Endodermal cell (in vitro differentiated cells): ENCODE measurements at regions not wholly inside any gene's neighbourhood (a gene's known extent, or its start where the extent isn't known, plus 50 kb on each side); places are given as distances from the start of the nearest gene placed in this dataset.

Experiments used
- DNase-seq: peaks from one replicate; pipeline ENCODE4 v3.0.0-alpha.2; 2017
- H3K27ac ChIP-seq: 2 replicates; pipeline ENCODE4 v1.5.1; 2013; ENCODE audit warnings: mild to moderate bottlenecking, low read depth, low read length, moderate library complexity
- H3K27me3 ChIP-seq: 2 replicates; pipeline ENCODE4 v1.6.1; 2013; ENCODE audit warnings: mild to moderate bottlenecking, low read length, moderate library complexity; ENCODE audit not compliant: insufficient read depth, control insufficient read depth, poor library complexity, severe bottlenecking
- H3K36me3 ChIP-seq: 2 replicates; pipeline ENCODE4 v1.7.0; 2013; ENCODE audit warnings: mild to moderate bottlenecking, low read length, moderate library complexity; ENCODE audit not compliant: control insufficient read depth, insufficient read depth
- H3K4me1 ChIP-seq: one replicate; pipeline ENCODE4 v1.7.0; 2013; ENCODE audit warnings: low read length; ENCODE audit not compliant: control insufficient read depth, insufficient read depth
- H3K4me3 ChIP-seq: 2 replicates; pipeline ENCODE4 v1.5.1; 2013; ENCODE audit warnings: mild to moderate bottlenecking, low read length, moderate library complexity
- H3K9ac ChIP-seq: 2 replicates; pipeline ENCODE4 v1.6.1; 2013; ENCODE audit warnings: mild to moderate bottlenecking, low read length, moderate library complexity; ENCODE audit not compliant: poor library complexity, severe bottlenecking; ENCODE audit errors: extremely low read depth
- H3K9me3 ChIP-seq: 2 replicates; pipeline ENCODE4 v1.6.1; 2013; ENCODE audit warnings: mild to moderate bottlenecking, low read length, moderate library complexity; ENCODE audit not compliant: control insufficient read depth
- H3K27ac Mint-ChIP-seq: 2 replicates; pipeline ENCODE4 v1.8.0; 2020; ENCODE audit warnings: mixed read lengths
- H3K27me3 Mint-ChIP-seq: 2 replicates; pipeline ENCODE4 v1.8.0; 2021; ENCODE audit warnings: mild to moderate bottlenecking, mixed read lengths; ENCODE audit not compliant: insufficient read depth
- H3K36me3 Mint-ChIP-seq: 2 replicates; pipeline ENCODE4 v1.8.0; 2020; ENCODE audit warnings: low read depth, mixed read lengths
- H3K4me1 Mint-ChIP-seq: 2 replicates; pipeline ENCODE4 v1.8.0; 2020; ENCODE audit warnings: mixed read lengths
- H3K4me3 Mint-ChIP-seq: 2 replicates; pipeline ENCODE4 v1.8.0; 2020; ENCODE audit warnings: mild to moderate bottlenecking, moderate library complexity, mixed read lengths
- H3K9me3 Mint-ChIP-seq: 2 replicates; pipeline ENCODE4 v1.8.0; 2020; ENCODE audit warnings: mild to moderate bottlenecking, mixed read lengths
- WGBS, 2 experiments: methylation state at CpG; one replicate each; pipeline versions ENCODE4 v1.1.5 to v1.1.7; 2013; ENCODE audit warnings: missing lambda C conversion rate in 2 of 2, mixed read lengths in 1 of 2; ENCODE audit not compliant: insufficient coverage in 1 of 2, insufficient read length in 1 of 2; 5-methylcytosine and 5-hydroxymethylcytosine counted together
- TF ChIP-seq, protein P1 (sequence below): fragments of 200-600 bp; sonication (generic); conservative IDR thresholded peaks from 2 replicates; pipeline ENCODE4 v1.5.0; 2021; ENCODE audit warnings: antibody characterized with exemption, mild to moderate bottlenecking

DNA sequence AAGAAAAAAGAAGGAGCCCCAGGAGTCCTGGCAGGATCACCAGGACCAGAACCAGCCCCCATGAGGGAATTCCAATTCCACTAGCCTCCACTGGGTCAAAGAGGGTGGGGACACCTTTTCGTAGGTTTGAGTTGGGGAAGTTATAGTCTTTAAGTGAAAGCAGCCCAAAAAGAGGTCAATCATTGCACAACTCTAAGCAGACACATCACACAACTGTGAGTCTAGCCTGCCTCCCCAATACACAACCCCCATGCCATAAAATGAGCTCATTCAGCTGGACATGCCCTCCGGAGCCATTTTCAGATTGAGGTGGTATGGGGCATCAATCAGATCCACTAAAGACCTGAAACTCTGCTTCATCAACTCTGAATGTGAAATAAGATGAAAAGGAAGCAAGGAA lies 179.9 kb downstream of the NPHP4 start:
- Mint-ChIP-seq H3K4me3 (no peak overlapping the region), H3K36me3 (no peaks in the 10 kb centered on the region), H3K9me3 (peaks cover 17% of the 10 kb centered on the region), H3K4me1 (no peaks in the 10 kb centered on the region), H3K27ac (no peak overlapping the region), H3K27me3 (peaks cover 13% of the 10 kb centered on the region)
- Histone ChIP-seq H3K27ac (no peak overlapping the region), H3K9me3 (peaks cover 11% of the 10 kb centered on the region), H3K4me1 (no peaks in the 10 kb centered on the region), H3K27me3 (no peaks in the 10 kb centered on the region), H3K4me3 (no peak overlapping the region), H3K36me3 (no peaks in the 10 kb centered on the region), H3K9ac (no peak overlapping the region)
- TF ChIP-seq, protein P1, sequence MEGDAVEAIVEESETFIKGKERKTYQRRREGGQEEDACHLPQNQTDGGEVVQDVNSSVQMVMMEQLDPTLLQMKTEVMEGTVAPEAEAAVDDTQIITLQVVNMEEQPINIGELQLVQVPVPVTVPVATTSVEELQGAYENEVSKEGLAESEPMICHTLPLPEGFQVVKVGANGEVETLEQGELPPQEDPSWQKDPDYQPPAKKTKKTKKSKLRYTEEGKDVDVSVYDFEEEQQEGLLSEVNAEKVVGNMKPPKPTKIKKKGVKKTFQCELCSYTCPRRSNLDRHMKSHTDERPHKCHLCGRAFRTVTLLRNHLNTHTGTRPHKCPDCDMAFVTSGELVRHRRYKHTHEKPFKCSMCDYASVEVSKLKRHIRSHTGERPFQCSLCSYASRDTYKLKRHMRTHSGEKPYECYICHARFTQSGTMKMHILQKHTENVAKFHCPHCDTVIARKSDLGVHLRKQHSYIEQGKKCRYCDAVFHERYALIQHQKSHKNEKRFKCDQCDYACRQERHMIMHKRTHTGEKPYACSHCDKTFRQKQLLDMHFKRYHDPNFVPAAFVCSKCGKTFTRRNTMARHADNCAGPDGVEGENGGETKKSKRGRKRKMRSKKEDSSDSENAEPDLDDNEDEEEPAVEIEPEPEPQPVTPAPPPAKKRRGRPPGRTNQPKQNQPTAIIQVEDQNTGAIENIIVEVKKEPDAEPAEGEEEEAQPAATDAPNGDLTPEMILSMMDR = no peak
- WGBS, 2 experiments = 88% methylated on average over 2 of the region's 2 CpGs; no CpG with 5 or more reads in 1 of the 2 experiments
- no peak for DNase-seq

DNA sequence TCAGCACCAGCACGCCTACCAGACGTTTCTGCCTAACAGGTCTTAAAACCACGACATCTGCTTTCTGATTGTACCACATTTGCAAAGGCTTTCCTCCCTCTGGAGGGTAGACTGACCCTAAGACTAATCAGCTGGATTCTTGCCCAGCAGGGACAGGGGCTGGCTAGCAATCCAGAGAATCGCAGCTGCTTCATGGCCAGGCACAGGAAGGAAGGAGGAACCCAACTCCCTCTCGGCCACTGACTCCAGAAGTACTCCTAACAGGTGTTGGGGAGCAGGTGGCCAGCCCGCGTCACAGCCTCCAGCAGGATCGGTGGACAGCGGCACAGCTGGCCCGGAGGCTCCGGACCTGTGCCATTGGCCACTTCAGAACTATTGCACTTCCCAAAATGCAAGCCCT lies 180.8 kb downstream of the NPHP4 start:
- TF ChIP-seq, protein P1 = no peak
- Mint-ChIP-seq H3K36me3 (no peaks in the 10 kb centered on the region), H3K4me1 (no peaks in the 10 kb centered on the region), H3K27ac (no peak overlapping the region), H3K4me3 (no peak overlapping the region), H3K27me3 (peaks cover 13% of the 10 kb centered on the region), H3K9me3 (peaks cover 10% of the 10 kb centered on the region)
- Histone ChIP-seq H3K27me3 (no peaks in the 10 kb centered on the region), H3K4me1 (no peaks in the 10 kb centered on the region), H3K36me3 (no peaks in the 10 kb centered on the region), H3K27ac (no peak overlapping the region), H3K4me3 (no peak overlapping the region), H3K9ac (no peak overlapping the region), H3K9me3 (peaks cover 7% of the 10 kb centered on the region)
- no peak for DNase-seq
- WGBS, 2 experiments = 84 to 89% methylated on average over 7 to 11 of the region's 11 CpGs

DNA sequence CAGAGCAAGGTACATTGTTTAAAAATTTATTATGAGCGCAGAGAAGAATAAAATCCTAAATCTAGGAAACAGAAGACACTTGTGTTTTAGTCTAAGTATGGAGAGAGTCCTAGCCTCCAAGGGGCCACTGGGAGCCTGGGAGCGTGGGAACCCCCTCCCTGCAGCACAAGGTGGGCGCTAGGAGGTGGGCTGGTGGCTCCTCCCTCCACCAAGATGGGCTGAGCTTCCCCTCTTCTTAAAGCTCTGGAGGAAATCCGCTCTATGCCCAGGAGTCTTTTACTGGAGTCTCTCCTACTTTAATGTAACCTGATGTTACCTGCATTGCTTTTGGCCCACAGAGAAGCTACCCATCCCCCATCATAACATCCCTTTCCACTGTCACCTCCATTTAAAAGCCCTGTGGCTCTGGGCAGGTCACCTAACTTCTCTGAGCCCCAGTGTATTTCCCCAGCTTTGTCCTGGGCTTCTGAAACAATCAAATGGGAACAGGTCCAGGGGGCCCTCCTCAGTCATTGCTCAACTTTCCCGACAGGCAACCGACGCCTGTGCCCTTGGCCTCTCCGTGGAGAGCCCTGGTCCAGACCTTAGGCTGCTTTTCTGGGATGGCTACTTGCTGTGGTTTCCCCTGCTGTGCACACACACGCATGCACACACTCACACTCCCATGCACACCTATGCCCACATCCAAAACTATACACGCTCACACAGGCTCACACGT lies 181.5 kb downstream of the NPHP4 start:
- Mint-ChIP-seq H3K36me3 (no peaks in the 10 kb centered on the region), H3K4me3 (no peak overlapping the region), H3K9me3 (peaks cover 4% of the 10 kb centered on the region), H3K27ac (no peak overlapping the region), H3K4me1 (no peaks in the 10 kb centered on the region), H3K27me3 (peaks cover 13% of the 10 kb centered on the region)
- Histone ChIP-seq H3K36me3 (no peaks in the 10 kb centered on the region), H3K27me3 (no peaks in the 10 kb centered on the region), H3K27ac (no peak overlapping the region), H3K9ac (no peak overlapping the region), H3K4me3 (no peak overlapping the region), H3K4me1 (no peaks in the 10 kb centered on the region), H3K9me3 (no peaks in the 10 kb centered on the region)
- TF ChIP-seq, protein P1 = no peak
- DNase-seq = no peak
- WGBS, 2 experiments = 85 to 86% methylated on average over 6 to 11 of the region's 11 CpGs
